ENCODE measurements at regions not wholly inside any gene's neighbourhood (a gene's known extent, or its start where the extent isn't known, plus 50 kb on each side); places are given as distances from the start of the nearest gene placed in this dataset.

- no peak for DNase-seq
These were observed 58.8 kb downstream of the SPRY1 start for GRCh38 chr4:123455360-123455759.

- no peak for DNase-seq
These were observed 65.4 kb downstream of the SPRY1 start for GRCh38 chr4:123462007-123462406.

- DNase-seq, result no peak
These were observed 67.3 kb downstream of the SPRY1 start for GRCh38 chr4:123463869-123464268.

GRCh38 chr4:123465416-123465815, 68.8 kb downstream of the SPRY1 start:
- no peak for DNase-seq

- DNase-seq, result no peak
These were observed 69.6 kb downstream of the SPRY1 start for GRCh38 chr4:123466080-123466785.

GRCh38 chr4:123468479-123469031, 72.0 kb downstream of the SPRY1 start:
- no peak for DNase-seq

GRCh38 chr4:123469245-123469644, 72.7 kb downstream of the SPRY1 start:
- no peak for DNase-seq

GRCh38 chr4:123469696-123470095, 73.1 kb downstream of the SPRY1 start:
- no peak for DNase-seq

GRCh38 chr4:123470640-123471039, 74.0 kb downstream of the SPRY1 start:
- no peak for DNase-seq

- no peak for DNase-seq
These were observed 75.2 kb downstream of the SPRY1 start for GRCh38 chr4:123471655-123472369.

- DNase-seq, result no peak
These were observed 78.2 kb downstream of the SPRY1 start for GRCh38 chr4:123474817-123475216.

GRCh38 chr4:123476089-123476488, 79.5 kb downstream of the SPRY1 start:
- DNase-seq, result no peak

- peak; percentile 7 for DNase-seq
These were observed 81.2 kb downstream of the SPRY1 start for GRCh38 chr4:123477711-123478209.

GRCh38 chr4:123478859-123479345, 82.3 kb downstream of the SPRY1 start:
- no peak for DNase-seq

GRCh38 chr4:123479944-123480343, 83.3 kb downstream of the SPRY1 start:
- DNase-seq, result no peak

- DNase-seq, result no peak
These were observed 84.3 kb downstream of the SPRY1 start for GRCh38 chr4:123480706-123481418.

- DNase-seq, result no peak
These were observed 85.1 kb downstream of the SPRY1 start for GRCh38 chr4:123481717-123482116.

- DNase-seq, result no peak
These were observed 87.8 kb downstream of the SPRY1 start for GRCh38 chr4:123484291-123484926.

- no peak for DNase-seq
These were observed 89.0 kb downstream of the SPRY1 start for GRCh38 chr4:123485601-123486000.

- DNase-seq, result no peak
These were observed 92.3 kb downstream of the SPRY1 start for GRCh38 chr4:123488916-123489315.

- no peak for DNase-seq
These were observed 98.9 kb downstream of the SPRY1 start for GRCh38 chr4:123495530-123495929.

- no peak for DNase-seq
These were observed 99.8 kb downstream of the SPRY1 start for GRCh38 chr4:123496421-123496820.

- no peak for DNase-seq
These were observed 100.7 kb downstream of the SPRY1 start for GRCh38 chr4:123497340-123497739.

All from CD4-positive, alpha-beta T cell treated with Interleukin-6 for 4 hours (primary cell).